ENCODE measurements at regions not wholly inside any gene's neighbourhood (a gene's known extent, or its start where the extent isn't known, plus 50 kb on each side); places are given as distances from the start of the nearest gene placed in this dataset.

DNA sequence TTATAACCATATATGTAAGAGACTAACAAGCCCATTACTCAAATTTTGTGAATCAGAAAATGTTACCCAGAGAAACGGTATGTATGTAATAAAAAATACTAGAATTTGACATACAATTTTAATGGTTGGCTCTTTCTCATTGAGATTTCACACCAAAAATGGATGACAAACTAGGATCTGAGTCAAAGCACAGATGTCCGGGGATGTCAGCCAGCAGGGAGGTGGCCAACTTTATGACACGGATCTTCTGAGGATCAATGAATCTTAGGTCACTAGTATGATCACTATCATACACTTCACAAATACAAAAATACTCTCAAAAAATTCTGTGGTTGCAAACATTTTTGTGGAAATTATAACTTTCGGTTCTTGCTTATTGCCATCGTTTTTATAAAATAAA is 173.5 kb upstream of the NFE2L3 start:
- no peak for DNase-seq (ENCODE audit: low spot score)

GRCh38 chr7:25979605-25980004 is 172.4 kb upstream of the NFE2L3 start:
- DNase-seq (ENCODE audit: low spot score), result no peak

DNA sequence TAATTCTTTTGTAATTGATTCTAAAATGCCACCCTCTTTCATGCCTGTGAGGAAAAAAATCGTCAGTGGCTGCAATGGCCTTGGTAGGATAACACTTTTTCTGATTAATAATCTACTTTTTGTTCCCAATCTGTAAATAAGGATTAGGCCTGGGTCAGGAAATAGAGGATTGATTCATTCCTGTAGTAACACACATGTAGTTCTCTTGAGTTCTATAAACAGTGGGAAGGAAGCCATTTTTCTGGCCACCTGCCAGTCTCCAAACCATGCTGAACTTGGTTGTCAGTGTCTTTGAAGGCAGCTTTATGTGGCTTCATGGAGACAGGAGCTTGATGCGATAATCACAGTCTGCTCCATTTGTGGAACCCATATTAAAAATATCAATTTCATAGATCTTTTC is 169.3 kb upstream of the NFE2L3 start:
- DNase-seq (ENCODE audit: low spot score), result no peak

- no peak for DNase-seq (ENCODE audit: low spot score)
These were observed 166.8 kb upstream of the NFE2L3 start for GRCh38 chr7:25985196-25985595.

GRCh38 chr7:25988640-25989039 is 163.4 kb upstream of the NFE2L3 start:
- no peak for DNase-seq (ENCODE audit: low spot score)

DNA sequence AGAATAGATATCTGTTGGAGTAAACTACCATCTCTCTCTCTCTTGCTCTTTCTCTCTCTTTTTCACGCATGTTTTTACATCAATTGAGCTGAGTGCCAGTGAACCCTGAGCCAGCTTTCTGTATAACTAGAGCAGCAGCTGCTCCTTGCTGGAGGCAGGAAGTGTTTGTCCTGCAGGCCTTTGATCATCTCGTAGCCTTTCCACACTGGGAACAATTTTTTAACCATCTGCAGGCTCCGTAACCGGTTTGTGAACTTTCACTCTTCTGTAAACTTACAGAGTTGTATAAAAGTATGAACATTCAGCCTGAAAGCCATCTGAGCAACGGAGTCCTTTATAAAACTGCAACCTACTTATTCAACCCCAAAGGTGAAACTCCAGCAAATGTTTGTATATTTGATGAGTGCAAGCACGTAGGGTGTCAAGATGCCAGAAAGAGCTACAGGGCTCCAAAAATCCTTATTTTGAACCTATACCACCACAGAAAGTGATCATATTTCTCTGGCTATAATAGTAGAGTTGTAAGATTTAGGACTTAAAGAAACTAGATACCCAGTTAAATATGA is 162.8 kb upstream of the NFE2L3 start:
- DNase-seq (ENCODE audit: low spot score), result no peak

GRCh38 chr7:25994433-25994994 is 157.5 kb upstream of the NFE2L3 start:
- DNase-seq (ENCODE audit: low spot score), result no peak

- no peak for DNase-seq (ENCODE audit: low spot score)
These were observed 156.8 kb upstream of the NFE2L3 start for GRCh38 chr7:25995216-25995615.

DNA sequence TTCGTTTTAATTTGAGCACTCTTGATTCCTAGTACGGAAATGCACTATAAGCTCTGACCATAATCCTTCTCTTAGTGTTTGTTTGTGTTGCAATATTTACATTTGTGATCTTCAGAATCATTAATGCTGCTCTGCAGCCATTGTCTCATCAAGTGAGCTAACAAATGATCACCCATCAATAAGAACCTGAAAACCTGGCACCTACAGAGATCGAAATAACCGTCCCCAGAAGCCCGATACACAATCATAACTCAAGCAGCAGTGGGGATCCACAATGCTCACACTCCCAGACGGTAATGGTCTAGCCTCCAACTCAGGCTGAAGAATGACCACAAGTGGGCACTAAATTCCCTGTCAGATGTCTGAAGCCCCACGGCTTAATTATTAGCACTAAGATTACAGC is 156.0 kb upstream of the NFE2L3 start:
- no peak for DNase-seq (ENCODE audit: low spot score)

DNA sequence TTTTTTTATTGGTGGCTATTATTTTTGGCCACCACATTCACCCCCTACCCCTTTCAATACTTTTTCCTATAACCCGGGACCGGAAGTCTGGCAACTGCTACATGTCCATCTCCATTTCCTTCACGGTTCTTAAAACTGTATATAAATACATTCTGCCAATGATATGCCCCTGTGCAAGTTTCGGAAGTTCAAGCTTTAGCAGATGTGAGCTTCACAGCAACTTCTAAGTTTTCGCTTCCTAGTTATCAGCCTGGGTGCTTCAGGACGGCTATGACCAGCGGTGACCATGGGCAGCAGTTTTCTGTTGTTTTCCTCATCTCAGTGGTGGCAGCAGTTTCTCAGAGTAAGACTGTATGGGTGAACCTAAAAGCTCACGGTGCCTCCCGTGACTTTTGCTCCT is 153.5 kb upstream of the NFE2L3 start:
- DNase-seq (ENCODE audit: low spot score), result no peak

DNA sequence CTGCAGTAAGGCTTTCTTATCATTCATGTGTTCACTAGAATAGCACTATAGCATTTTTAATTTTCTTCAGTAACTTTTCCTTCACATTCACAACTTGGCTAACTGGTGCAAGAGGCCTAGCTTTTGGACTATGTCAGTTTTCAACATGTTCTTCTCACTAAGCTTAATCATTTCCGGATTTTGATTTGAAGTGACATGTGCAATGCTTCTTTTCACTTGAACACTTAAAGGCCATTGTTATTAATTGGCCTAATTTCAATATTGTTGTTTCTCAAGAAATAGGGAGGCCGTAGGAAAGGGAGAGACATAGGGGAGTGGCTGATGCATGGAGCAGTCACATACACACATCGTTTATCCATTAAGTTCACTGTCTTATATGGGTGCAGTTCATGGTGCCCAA is 151.2 kb upstream of the NFE2L3 start:
- no peak for DNase-seq (ENCODE audit: low spot score)

DNA sequence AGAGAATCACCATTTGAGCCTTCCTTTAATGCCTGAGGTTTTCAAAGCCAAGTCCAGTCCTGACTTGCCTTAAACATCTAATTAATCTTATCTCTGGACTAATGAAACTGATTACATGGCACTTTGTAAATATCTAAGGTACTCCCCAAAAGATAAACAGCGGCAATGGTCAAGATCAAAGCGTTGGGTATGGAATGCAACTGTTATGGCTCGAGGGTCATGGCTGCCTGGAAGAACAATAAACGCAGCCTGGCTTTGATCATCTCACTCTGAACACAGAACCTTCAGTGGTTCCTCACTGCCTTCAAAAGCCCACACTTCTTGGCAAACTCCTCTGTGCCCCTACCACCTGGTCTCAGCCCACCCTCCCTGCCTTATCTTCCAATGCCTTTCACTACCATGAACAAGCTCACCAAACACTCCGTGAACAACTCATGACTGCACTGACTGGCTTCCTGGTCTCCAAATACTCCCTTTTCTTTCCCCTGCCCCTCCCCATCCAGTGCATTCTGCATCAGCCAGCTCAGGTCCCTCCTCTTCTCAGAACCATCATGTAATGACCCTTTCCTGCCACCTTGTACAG is 150.2 kb upstream of the NFE2L3 start:
- no peak for DNase-seq (ENCODE audit: low spot score)

- no peak for DNase-seq (ENCODE audit: low spot score)
These were observed 146.2 kb upstream of the NFE2L3 start for GRCh38 chr7:26005683-26006410.

GRCh38 chr7:26006426-26006825 is 145.6 kb upstream of the NFE2L3 start:
- DNase-seq (ENCODE audit: low spot score), result no peak

DNA sequence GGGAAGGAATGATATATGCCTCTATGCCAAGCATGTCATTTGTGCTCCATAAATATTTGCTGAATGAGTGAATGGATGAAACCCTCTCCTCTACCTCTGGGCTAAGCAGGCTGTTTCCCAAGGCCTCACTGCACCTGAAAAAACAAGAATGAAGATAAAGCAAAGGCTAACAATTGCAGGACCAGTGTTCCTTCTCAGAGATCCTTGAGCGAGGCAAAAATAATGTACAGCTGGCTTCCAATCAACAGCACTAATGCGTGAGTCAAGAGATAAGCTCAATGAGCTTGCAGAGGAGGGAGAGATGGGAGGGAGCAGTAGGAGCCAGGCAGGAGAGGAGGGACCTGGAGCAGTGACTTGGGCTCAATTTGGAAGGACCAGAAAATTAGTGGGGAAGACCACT is 144.5 kb upstream of the NFE2L3 start:
- DNase-seq (ENCODE audit: low spot score), result no peak

DNA sequence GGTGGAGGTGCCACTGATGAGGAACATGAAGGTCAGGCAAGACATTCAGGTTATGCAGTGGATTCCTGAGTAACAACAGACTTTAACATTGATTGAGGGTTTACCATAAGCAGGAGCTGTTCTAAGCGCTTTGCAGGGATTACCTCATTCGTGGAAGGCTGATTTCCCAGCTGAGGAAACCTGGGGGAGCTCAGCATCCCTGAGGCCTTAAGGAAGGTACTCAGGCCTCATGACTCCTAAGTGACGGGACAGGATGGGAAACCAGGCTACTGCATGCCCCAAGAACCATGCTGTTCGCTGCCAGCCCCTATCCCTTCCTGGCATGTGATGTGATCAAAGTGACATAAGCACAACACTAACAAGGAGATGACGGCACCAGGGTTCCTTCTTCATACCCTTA is 143.6 kb upstream of the NFE2L3 start:
- DNase-seq (ENCODE audit: low spot score), result no peak

GRCh38 chr7:26011039-26011696 is 140.8 kb upstream of the NFE2L3 start:
- DNase-seq (ENCODE audit: low spot score), result no peak

DNA sequence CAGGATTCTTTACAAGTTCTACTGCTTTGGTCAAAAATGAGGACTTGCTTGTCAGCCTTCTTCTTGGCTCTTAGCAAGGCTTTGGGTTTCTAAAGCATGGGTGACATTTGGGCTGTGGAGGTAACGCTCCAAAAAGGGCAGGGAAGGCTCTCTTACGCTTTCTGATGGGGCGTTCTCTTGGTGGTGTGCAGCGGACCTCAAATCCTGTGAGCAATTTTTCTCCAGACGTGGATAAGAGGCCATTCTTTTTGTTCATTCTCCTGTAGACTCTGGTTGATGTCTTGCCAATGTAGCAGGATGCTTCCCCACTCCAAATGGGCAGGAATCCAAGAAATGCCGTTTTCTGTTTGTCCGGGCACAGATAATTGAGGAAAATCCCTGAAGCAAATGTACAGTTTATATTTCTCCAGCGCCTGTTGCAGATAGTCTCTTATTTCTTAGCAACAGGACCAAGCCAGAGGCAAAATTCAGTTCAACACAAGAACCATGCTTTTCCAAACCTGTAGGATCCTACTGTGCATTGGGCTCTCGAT is 138.4 kb upstream of the NFE2L3 start:
- DNase-seq (ENCODE audit: low spot score), result no peak

- no peak for DNase-seq (ENCODE audit: low spot score)
These were observed 129.0 kb upstream of the NFE2L3 start for GRCh38 chr7:26022982-26023381.

DNA sequence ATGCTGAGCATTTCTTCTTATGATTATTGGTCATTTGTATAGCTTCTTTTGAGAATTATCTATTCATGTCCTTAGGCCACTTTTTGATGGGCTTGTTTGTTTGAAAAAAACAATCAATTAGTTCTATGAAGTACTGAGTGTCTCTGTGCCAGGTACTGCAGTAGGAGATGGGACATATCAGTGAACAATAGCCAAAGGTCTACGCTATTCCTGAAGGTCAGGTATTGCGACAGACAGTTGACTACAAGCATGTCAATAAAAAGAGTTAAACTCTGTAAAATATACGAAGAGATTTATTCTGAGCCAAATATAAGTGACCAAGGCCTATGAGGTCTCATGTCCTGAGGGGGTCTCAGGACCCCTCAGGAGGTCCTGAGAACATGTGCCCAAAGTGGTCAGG is 122.1 kb upstream of the NFE2L3 start:
- DNase-seq (ENCODE audit: low spot score), result no peak

DNA sequence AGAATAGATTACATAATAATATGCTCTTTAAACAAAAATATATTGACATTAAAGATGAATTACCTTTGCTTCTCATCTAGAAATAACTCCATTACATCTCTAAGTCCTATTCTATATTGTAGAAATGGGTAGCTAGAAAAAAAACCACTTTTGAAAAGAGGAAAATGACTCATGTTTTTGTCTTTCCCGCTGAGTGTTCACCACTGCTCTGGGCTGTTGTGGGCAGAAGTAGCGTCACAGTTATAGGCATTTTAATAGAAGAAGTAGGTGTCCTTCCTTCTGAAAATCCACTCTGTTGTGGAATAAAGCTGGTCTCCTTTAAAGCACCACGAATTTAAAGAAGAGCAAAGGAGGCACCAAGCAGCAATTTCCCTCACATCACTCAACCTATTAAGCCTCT is 117.6 kb upstream of the NFE2L3 start:
- no peak for DNase-seq (ENCODE audit: low spot score)

GRCh38 chr7:26035552-26035951 is 116.4 kb upstream of the NFE2L3 start:
- no peak for DNase-seq (ENCODE audit: low spot score)

- DNase-seq (ENCODE audit: low spot score), result no peak
These were observed 115.9 kb upstream of the NFE2L3 start for GRCh38 chr7:26036092-26036491.
